ENCODE measurements at regions not wholly inside any gene's neighbourhood (a gene's known extent, or its start where the extent isn't known, plus 50 kb on each side); places are given as distances from the start of the nearest gene placed in this dataset.

- TF ChIP-seq CTCF (IDR thresholded peaks at IDR 0.05) (no peak), TCF7L2 (IDR thresholded peaks at IDR 0.05; ENCODE audit: low read depth, low read length) (no peak), POLR2AphosphoS5 (IDR thresholded peaks at IDR 0.05; ENCODE audit: low read depth, low read length) (no peak)
- TF ChIP-seq, protein P1, sequence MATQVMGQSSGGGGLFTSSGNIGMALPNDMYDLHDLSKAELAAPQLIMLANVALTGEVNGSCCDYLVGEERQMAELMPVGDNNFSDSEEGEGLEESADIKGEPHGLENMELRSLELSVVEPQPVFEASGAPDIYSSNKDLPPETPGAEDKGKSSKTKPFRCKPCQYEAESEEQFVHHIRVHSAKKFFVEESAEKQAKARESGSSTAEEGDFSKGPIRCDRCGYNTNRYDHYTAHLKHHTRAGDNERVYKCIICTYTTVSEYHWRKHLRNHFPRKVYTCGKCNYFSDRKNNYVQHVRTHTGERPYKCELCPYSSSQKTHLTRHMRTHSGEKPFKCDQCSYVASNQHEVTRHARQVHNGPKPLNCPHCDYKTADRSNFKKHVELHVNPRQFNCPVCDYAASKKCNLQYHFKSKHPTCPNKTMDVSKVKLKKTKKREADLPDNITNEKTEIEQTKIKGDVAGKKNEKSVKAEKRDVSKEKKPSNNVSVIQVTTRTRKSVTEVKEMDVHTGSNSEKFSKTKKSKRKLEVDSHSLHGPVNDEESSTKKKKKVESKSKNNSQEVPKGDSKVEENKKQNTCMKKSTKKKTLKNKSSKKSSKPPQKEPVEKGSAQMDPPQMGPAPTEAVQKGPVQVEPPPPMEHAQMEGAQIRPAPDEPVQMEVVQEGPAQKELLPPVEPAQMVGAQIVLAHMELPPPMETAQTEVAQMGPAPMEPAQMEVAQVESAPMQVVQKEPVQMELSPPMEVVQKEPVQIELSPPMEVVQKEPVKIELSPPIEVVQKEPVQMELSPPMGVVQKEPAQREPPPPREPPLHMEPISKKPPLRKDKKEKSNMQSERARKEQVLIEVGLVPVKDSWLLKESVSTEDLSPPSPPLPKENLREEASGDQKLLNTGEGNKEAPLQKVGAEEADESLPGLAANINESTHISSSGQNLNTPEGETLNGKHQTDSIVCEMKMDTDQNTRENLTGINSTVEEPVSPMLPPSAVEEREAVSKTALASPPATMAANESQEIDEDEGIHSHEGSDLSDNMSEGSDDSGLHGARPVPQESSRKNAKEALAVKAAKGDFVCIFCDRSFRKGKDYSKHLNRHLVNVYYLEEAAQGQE (IDR thresholded peaks at IDR 0.05; ENCODE audit: insufficient read depth in 1 of 2, low read depth in 2 of 2, low read length in 1 of 2): no peak
These were observed 1035.4 kb downstream of the SQOR start for GRCh38 chr15:46670258-46670657.
